Keratinocyte (primary cell): ENCODE measurements at regions not wholly inside any gene's neighbourhood (a gene's known extent, or its start where the extent isn't known, plus 50 kb on each side); places are given as distances from the start of the nearest gene placed in this dataset.

Experiments
- CTCF ChIP-seq, 3 experiments: IDR thresholded peaks in 1 of 3; conservative IDR thresholded peaks in 1 of 3; optimal IDR thresholded peaks in 1 of 3; 2 replicates in 2 of 3; 3 replicates in 1 of 3; pipeline versions ENCODE3 to v1.5.1; 2011; ENCODE audit warnings: low read length in 3 of 3, mild to moderate bottlenecking in 3 of 3, moderate library complexity in 2 of 3, control low read depth in 1 of 3, inconsistent platforms in 1 of 3; ENCODE audit not compliant: insufficient read depth in 2 of 3; ENCODE audit errors: extremely low read depth in 1 of 3
- EZH2 ChIP-seq: IDR thresholded peaks from one replicate; pipeline ENCODE4 v1.6.1; 2012; ENCODE audit warnings: inconsistent platforms, mild to moderate bottlenecking, low read length, moderate library complexity

GRCh38 chr1:224044420-224044819, 69.5 kb upstream of the FBXO28 start:
- TF ChIP-seq CTCF (optimal IDR thresholded peaks at IDR 0.05 in 1 of 3, IDR thresholded peaks at IDR 0.05 in 1 of 3, conservative IDR thresholded peaks at IDR 0.05 in 1 of 3; ENCODE audit: extremely low read depth in 1 of 3, insufficient read depth in 2 of 3, low read length in 3 of 3) = no peak
- no peak for TF ChIP-seq EZH2
